HEK293T (cell line): ENCODE measurements at regions not wholly inside any gene's neighbourhood (a gene's known extent, or its start where the extent isn't known, plus 50 kb on each side); places are given as distances from the start of the nearest gene placed in this dataset.

Source experiments
- CTCF ChIA-PET: fragments of 350-600 bp; formaldehyde crosslinking; extraction: SDS; loops from one replicate; lab custom pipeline; 2021; ENCODE audit warnings: antibody characterized with exemption, inconsistent platforms; lab: Yijun Ruan, JAX
- POLR2A ChIA-PET: fragments of 350-600 bp; formaldehyde crosslinking; extraction: SDS; loops from one replicate; lab custom pipeline; 2020; ENCODE audit warnings: antibody characterized with exemption, inconsistent platforms; lab: Yijun Ruan, JAX
- DNase-seq: peaks from one replicate; pipeline ENCODE4 v3.0.0; 2012; ENCODE audit warnings: mixed read lengths; ENCODE audit errors: extremely low spot score
- ARNT ChIP-seq: fragments of 450-650 bp; IDR thresholded peaks from 2 replicates; pipeline ENCODE4 v1.6.1; 2017; ENCODE audit warnings: mild to moderate bottlenecking
- BHLHE40 ChIP-seq: fragments of 450-650 bp; IDR thresholded peaks from 2 replicates; pipeline ENCODE4 v1.6.1; 2016; ENCODE audit warnings: mild to moderate bottlenecking, moderate library complexity, borderline replicate concordance
- CTBP1 ChIP-seq: fragments of 450-650 bp; IDR thresholded peaks from 2 replicates; pipeline ENCODE4 v1.6.1; 2016; ENCODE audit warnings: borderline replicate concordance
- ELF4 ChIP-seq: fragments of 450-650 bp; IDR thresholded peaks from 2 replicates; pipeline ENCODE4 v1.6.1; 2017; ENCODE audit warnings: antibody characterized with exemption
- FOXA1 ChIP-seq: fragments of 450-650 bp; IDR thresholded peaks from 2 replicates; pipeline ENCODE4 v1.6.1; 2016; ENCODE audit warnings: mild to moderate bottlenecking
- FOXK2 ChIP-seq: fragments of 450-650 bp; IDR thresholded peaks from 2 replicates; pipeline ENCODE4 v1.6.1; 2016; ENCODE audit warnings: mild to moderate bottlenecking
- FOXM1 ChIP-seq: fragments of 450-650 bp; IDR thresholded peaks from 2 replicates; pipeline ENCODE4 v1.6.1; 2017; ENCODE audit warnings: mild to moderate bottlenecking, borderline replicate concordance
- HDGF ChIP-seq: fragments of 450-650 bp; IDR thresholded peaks from 2 replicates; pipeline ENCODE4 v1.6.1; 2017; ENCODE audit warnings: antibody characterized with exemption, borderline replicate concordance
- L3MBTL2 ChIP-seq: fragments of 450-650 bp; conservative IDR thresholded peaks from 2 replicates; pipeline ENCODE4 v1.6.1; 2016; ENCODE audit warnings: mild to moderate bottlenecking
- LEF1 ChIP-seq: fragments of 450-650 bp; IDR thresholded peaks from 2 replicates; pipeline ENCODE4 v1.6.1; 2017; ENCODE audit warnings: mild to moderate bottlenecking, borderline replicate concordance
- NFRKB ChIP-seq: fragments of 450-650 bp; IDR thresholded peaks from 2 replicates; pipeline ENCODE4 v1.6.1; 2016; ENCODE audit warnings: mild to moderate bottlenecking, moderate library complexity
- SP1 ChIP-seq: fragments of 450-650 bp; IDR thresholded peaks from 2 replicates; pipeline ENCODE4 v1.6.1; 2017
- SUZ12 ChIP-seq: fragments of 450-650 bp; IDR thresholded peaks from 2 replicates; pipeline ENCODE4 v1.6.1; 2016; ENCODE audit warnings: mild to moderate bottlenecking
- TARDBP ChIP-seq: fragments of 450-650 bp; IDR thresholded peaks from 2 replicates; pipeline ENCODE4 v1.6.1; 2016
- ZNF384 ChIP-seq: fragments of 450-650 bp; IDR thresholded peaks from 2 replicates; pipeline ENCODE4 v1.6.1; 2016
- TF ChIP-seq, protein P1 (sequence below): fragments of 450-650 bp; IDR thresholded peaks from 2 replicates; pipeline ENCODE4 v1.6.1; 2016

DNA sequence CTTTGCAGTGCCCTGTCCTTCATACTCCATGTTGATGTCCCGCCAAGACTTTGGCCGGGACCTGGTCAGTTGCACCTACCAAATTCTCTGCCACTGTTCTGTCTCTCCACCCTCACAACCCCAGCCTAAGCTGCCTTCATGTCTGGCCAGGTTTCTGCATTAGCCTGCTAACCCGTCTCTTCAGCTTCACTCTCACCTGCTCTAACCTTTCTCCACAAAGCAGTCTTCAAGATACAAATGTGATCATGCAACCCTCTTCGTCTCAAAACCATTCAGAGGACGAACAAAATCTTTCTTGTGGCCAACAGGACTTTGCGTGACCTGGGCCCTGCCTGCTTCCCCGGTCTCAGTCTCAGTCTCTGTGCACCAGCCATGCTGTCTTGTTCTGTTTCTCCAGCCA is 148.2 kb downstream of the WSCD1 start:
- DNase-seq = no peak
- TF ChIP-seq FOXM1 (no peak), ARNT (no peak), SP1 (no peak), L3MBTL2 (no peak), SUZ12 (no peak), FOXK2 (no peak), CTBP1 (no peak)
- TF ChIP-seq, protein P1, sequence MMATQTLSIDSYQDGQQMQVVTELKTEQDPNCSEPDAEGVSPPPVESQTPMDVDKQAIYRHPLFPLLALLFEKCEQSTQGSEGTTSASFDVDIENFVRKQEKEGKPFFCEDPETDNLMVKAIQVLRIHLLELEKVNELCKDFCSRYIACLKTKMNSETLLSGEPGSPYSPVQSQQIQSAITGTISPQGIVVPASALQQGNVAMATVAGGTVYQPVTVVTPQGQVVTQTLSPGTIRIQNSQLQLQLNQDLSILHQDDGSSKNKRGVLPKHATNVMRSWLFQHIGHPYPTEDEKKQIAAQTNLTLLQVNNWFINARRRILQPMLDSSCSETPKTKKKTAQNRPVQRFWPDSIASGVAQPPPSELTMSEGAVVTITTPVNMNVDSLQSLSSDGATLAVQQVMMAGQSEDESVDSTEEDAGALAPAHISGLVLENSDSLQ = no peak
- ChIA-PET CTCF (no interaction called here), POLR2A (no interaction called here)

DNA sequence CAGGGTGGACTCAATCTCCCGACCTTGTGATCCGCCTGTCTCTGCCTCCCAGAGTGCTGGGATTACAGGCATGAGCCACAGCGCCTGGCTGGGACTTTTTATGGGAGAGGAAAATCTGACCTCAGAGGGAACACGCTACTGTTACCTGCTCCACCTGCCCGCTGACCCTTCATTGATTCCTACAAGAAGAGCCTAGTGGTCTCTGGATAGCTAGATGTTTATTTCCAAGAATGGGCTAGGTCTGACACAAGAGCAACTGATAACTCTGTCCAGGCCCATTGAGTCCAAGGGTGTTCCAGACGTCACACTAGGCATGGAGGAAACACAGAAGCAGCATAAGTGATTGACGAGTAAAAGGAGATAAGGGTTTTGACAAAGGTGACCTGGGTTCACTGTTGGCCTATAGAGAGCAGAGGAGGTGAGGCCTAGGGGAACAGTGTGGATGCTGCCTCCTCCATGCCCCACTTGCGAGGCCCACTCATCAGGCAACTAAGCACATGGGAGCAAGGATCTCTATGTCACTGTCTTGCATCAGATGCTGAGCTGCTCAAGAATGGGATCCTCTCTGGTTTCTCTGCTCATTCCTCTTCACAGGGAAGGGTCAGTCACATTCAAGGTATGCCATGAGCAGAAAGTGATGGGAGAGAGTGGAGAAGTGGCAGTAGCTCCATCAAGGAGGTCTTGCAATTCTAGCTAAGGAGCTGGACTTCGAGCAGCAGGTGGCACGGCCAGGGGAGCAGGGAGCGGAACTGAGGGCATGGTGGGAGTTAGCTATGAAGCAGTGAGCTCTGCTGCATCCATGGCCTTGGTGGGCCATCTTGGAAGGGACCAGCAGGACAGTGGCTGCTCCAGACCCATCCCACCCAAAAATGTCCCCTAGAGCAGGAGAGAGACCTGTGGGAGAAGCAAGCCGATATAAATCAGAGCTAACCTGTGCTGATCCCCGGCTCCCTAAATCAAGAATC is 145.2 kb downstream of the WSCD1 start:
- TF ChIP-seq FOXA1 (no peak), FOXM1 (no peak), L3MBTL2 (no peak), BHLHE40 (no peak), TARDBP (no peak), ELF4 (no peak)
- TF ChIP-seq, protein P1 = no peak
- ChIA-PET CTCF (interaction anchor here (1.2 kb wide), 1 partner anchor 9 kb away, joined by 3 read pairs; no protein-coding TSS in a partner anchor), POLR2A (no interaction called here)
- no peak for DNase-seq

GRCh38 chr17:6213859-6214258 is 143.7 kb downstream of the WSCD1 start:
- CTCF ChIA-PET = no interaction called here
- POLR2A ChIA-PET = no interaction called here
- DNase-seq = no peak
- TF ChIP-seq FOXM1 (no peak), ARNT (no peak), HDGF (no peak), TARDBP (no peak), NFRKB (no peak), LEF1 (no peak), CTBP1 (no peak), ZNF384 (no peak), BHLHE40 (no peak), FOXK2 (no peak), SP1 (no peak), FOXA1 (no peak), ELF4 (no peak), L3MBTL2 (no peak), SUZ12 (no peak)
- TF ChIP-seq, protein P1 = no peak

GRCh38 chr17:6212766-6213165 is 142.6 kb downstream of the WSCD1 start:
- ChIA-PET POLR2A (no interaction called here), CTCF (no interaction called here)
- TF ChIP-seq SUZ12 (no peak), CTBP1 (no peak), ZNF384 (no peak), ELF4 (no peak), LEF1 (no peak), L3MBTL2 (no peak), SP1 (no peak), BHLHE40 (no peak), FOXK2 (no peak), TARDBP (no peak), FOXM1 (no peak), ARNT (no peak)
- TF ChIP-seq, protein P1 = no peak
- DNase-seq = no peak

- no peak for DNase-seq
- TF ChIP-seq ZNF384 (no peak), TARDBP (no peak), ELF4 (no peak), FOXK2 (no peak), FOXA1 (no peak), FOXM1 (no peak), BHLHE40 (no peak), SP1 (no peak), CTBP1 (no peak), NFRKB (no peak), ARNT (no peak), LEF1 (no peak), SUZ12 (no peak), HDGF (no peak), L3MBTL2 (no peak)
- TF ChIP-seq, protein P1 = no peak
- ChIA-PET CTCF (no interaction called here), POLR2A (no interaction called here)
These were observed 139.7 kb downstream of the WSCD1 start for GRCh38 chr17:6209829-6210228.
